PC-9 (cell line): ENCODE measurements at regions not wholly inside any gene's neighbourhood (a gene's known extent, or its start where the extent isn't known, plus 50 kb on each side); places are given as distances from the start of the nearest gene placed in this dataset.
A peak's percentile ranks its signal among the peaks of the same experiment; 100 is the strongest.

ENCODE experiments used
- CTCF ChIP-seq: fragments of 200-600 bp; sonication (generic); conservative IDR thresholded peaks from 2 replicates; pipeline ENCODE4 v1.6.1; 2017; ENCODE audit warnings: mixed run types, antibody characterized with exemption, mild to moderate bottlenecking, moderate library complexity
- EZH2 ChIP-seq: fragments of 200-600 bp; sonication (generic); IDR thresholded peaks from 2 replicates; pipeline ENCODE4 v1.8.0; 2017; ENCODE audit warnings: antibody characterized with exemption, low read depth

GRCh38 chr21:17146426-17146825, 366.4 kb upstream of the CXADR start:
- TF ChIP-seq CTCF (0 out of 2 replicates have a peak, but pooled peaks have one; percentile 15), EZH2 (no peak)
